ENCODE measurements at regions not wholly inside any gene's neighbourhood (a gene's known extent, or its start where the extent isn't known, plus 50 kb on each side); places are given as distances from the start of the nearest gene placed in this dataset.

DNA sequence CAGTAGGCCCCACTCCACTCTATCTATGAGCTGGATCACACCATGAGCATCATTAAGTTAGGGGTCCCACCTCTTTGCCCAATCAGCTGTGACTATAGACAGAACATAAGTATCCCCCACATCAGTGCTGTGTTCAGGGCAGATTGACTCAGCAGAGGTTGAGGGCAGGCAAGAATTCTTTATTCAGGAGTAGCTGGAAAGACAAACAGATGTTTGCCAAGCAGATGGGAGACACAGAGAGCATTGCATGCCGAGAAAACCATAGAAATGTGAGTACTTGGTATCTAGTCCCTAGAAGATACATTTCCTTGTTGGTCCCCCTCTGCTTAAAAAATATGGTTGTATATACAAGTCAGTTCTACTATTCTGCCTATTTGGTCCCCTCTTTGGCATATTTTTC, 440.8 kb downstream of the RAP2B start:
- H3K79me2 ChIP-seq (ENCODE audit: control insufficient read depth, insufficient read depth, low read length): no peaks in the 10 kb centered on the region
- H3K4me1 ChIP-seq (ENCODE audit: control insufficient read depth, extremely low read depth, insufficient read depth, low read length): no peaks in the 10 kb centered on the region
- no peak for DNase-seq (ENCODE audit: low read depth in 2 of 2)
- H2AFZ ChIP-seq (ENCODE audit: low read length): no peak overlapping the region
- H3K9ac ChIP-seq (ENCODE audit: insufficient read depth, low read length): no peak overlapping the region
- no peaks in the 10 kb centered on the region for H4K20me1 ChIP-seq (ENCODE audit: control insufficient read depth, extremely low read depth, insufficient read depth, low read length)
- peaks cover 3% of the 10 kb centered on the region for H3K27me3 ChIP-seq (ENCODE audit: control insufficient read depth, insufficient read depth, low read length)
- H3K36me3 ChIP-seq (ENCODE audit: control insufficient read depth, insufficient read depth, low read length): no peaks in the 10 kb centered on the region
- H3K4me2 ChIP-seq (ENCODE audit: extremely low read depth, insufficient read depth, low read length): no peak overlapping the region
- no peaks in the 10 kb centered on the region for H3K9me3 ChIP-seq (ENCODE audit: control insufficient read depth, insufficient read depth, low read depth, low read length)
- TF ChIP-seq, protein P1, sequence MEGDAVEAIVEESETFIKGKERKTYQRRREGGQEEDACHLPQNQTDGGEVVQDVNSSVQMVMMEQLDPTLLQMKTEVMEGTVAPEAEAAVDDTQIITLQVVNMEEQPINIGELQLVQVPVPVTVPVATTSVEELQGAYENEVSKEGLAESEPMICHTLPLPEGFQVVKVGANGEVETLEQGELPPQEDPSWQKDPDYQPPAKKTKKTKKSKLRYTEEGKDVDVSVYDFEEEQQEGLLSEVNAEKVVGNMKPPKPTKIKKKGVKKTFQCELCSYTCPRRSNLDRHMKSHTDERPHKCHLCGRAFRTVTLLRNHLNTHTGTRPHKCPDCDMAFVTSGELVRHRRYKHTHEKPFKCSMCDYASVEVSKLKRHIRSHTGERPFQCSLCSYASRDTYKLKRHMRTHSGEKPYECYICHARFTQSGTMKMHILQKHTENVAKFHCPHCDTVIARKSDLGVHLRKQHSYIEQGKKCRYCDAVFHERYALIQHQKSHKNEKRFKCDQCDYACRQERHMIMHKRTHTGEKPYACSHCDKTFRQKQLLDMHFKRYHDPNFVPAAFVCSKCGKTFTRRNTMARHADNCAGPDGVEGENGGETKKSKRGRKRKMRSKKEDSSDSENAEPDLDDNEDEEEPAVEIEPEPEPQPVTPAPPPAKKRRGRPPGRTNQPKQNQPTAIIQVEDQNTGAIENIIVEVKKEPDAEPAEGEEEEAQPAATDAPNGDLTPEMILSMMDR (conservative IDR thresholded peaks at IDR 0.05 in 1 of 2, IDR thresholded peaks at IDR 0.05 in 1 of 2; ENCODE audit: low read depth in 1 of 2, low read length in 2 of 2): no peak
- no peak for TF ChIP-seq EZH2 (IDR thresholded peaks at IDR 0.05; ENCODE audit: low read length, missing control alignments)
- no peak overlapping the region for H3K4me3 ChIP-seq (replicated peaks in 1 of 4; ENCODE audit: control extremely low read depth in 1 of 4, insufficient read depth in 1 of 4, low read depth in 3 of 4, low read length in 4 of 4)
- H3K27ac ChIP-seq (ENCODE audit: insufficient read depth, low read length): no peak overlapping the region

- no peak for TF ChIP-seq EZH2 (IDR thresholded peaks at IDR 0.05; ENCODE audit: low read length, missing control alignments)
- TF ChIP-seq, protein P1 (conservative IDR thresholded peaks at IDR 0.05 in 1 of 2, IDR thresholded peaks at IDR 0.05 in 1 of 2; ENCODE audit: low read depth in 1 of 2, low read length in 2 of 2): no peak
- no peak for DNase-seq (ENCODE audit: low read depth in 2 of 2)
- H3K36me3 ChIP-seq (ENCODE audit: control insufficient read depth, insufficient read depth, low read length): no peaks in the 10 kb centered on the region
- peaks cover 4% of the 10 kb centered on the region for H3K4me1 ChIP-seq (ENCODE audit: control insufficient read depth, extremely low read depth, insufficient read depth, low read length)
- H3K4me2 ChIP-seq (ENCODE audit: extremely low read depth, insufficient read depth, low read length): no peak overlapping the region
- no peaks in the 10 kb centered on the region for H3K79me2 ChIP-seq (ENCODE audit: control insufficient read depth, insufficient read depth, low read length)
- no peak overlapping the region for H2AFZ ChIP-seq (ENCODE audit: low read length)
- no peaks in the 10 kb centered on the region for H3K27me3 ChIP-seq (ENCODE audit: control insufficient read depth, insufficient read depth, low read length)
- H3K27ac ChIP-seq (ENCODE audit: insufficient read depth, low read length): no peak overlapping the region
- H4K20me1 ChIP-seq (ENCODE audit: control insufficient read depth, extremely low read depth, insufficient read depth, low read length): no peaks in the 10 kb centered on the region
- H3K9ac ChIP-seq (ENCODE audit: insufficient read depth, low read length): no peak overlapping the region
- H3K9me3 ChIP-seq (ENCODE audit: control insufficient read depth, insufficient read depth, low read depth, low read length): no peaks in the 10 kb centered on the region
- H3K4me3 ChIP-seq (replicated peaks in 1 of 4; ENCODE audit: control extremely low read depth in 1 of 4, insufficient read depth in 1 of 4, low read depth in 3 of 4, low read length in 4 of 4): no peak overlapping the region
Measured at GRCh38 chr3:153614140-153614539, 452.1 kb downstream of the RAP2B start.

GRCh38 chr3:153614563-153614962, 452.5 kb downstream of the RAP2B start:
- Histone ChIP-seq H2AFZ (ENCODE audit: low read length) (no peak overlapping the region), H3K9ac (ENCODE audit: insufficient read depth, low read length) (no peak overlapping the region), H3K36me3 (ENCODE audit: control insufficient read depth, insufficient read depth, low read length) (no peaks in the 10 kb centered on the region), H4K20me1 (ENCODE audit: control insufficient read depth, extremely low read depth, insufficient read depth, low read length) (no peaks in the 10 kb centered on the region), H3K9me3 (ENCODE audit: control insufficient read depth, insufficient read depth, low read depth, low read length) (no peaks in the 10 kb centered on the region), H3K27ac (ENCODE audit: insufficient read depth, low read length) (no peak overlapping the region), H3K4me1 (ENCODE audit: control insufficient read depth, extremely low read depth, insufficient read depth, low read length) (peaks cover 4% of the 10 kb centered on the region), H3K79me2 (ENCODE audit: control insufficient read depth, insufficient read depth, low read length) (no peaks in the 10 kb centered on the region), H3K27me3 (ENCODE audit: control insufficient read depth, insufficient read depth, low read length) (no peaks in the 10 kb centered on the region), H3K4me3 (replicated peaks in 1 of 4; ENCODE audit: control extremely low read depth in 1 of 4, insufficient read depth in 1 of 4, low read depth in 3 of 4, low read length in 4 of 4) (no peak overlapping the region), H3K4me2 (ENCODE audit: extremely low read depth, insufficient read depth, low read length) (no peak overlapping the region)
- peak; percentile 75 to 85 for DNase-seq (ENCODE audit: low read depth in 2 of 2)
- TF ChIP-seq, protein P1 (conservative IDR thresholded peaks at IDR 0.05 in 1 of 2, IDR thresholded peaks at IDR 0.05 in 1 of 2; ENCODE audit: low read depth in 1 of 2, low read length in 2 of 2): no peak
- no peak for TF ChIP-seq EZH2 (IDR thresholded peaks at IDR 0.05; ENCODE audit: low read length, missing control alignments)

Measured in fibroblast of lung (primary cell).